ENCODE measurements at regions not wholly inside any gene's neighbourhood (a gene's known extent, or its start where the extent isn't known, plus 50 kb on each side); places are given as distances from the start of the nearest gene placed in this dataset.

DNA sequence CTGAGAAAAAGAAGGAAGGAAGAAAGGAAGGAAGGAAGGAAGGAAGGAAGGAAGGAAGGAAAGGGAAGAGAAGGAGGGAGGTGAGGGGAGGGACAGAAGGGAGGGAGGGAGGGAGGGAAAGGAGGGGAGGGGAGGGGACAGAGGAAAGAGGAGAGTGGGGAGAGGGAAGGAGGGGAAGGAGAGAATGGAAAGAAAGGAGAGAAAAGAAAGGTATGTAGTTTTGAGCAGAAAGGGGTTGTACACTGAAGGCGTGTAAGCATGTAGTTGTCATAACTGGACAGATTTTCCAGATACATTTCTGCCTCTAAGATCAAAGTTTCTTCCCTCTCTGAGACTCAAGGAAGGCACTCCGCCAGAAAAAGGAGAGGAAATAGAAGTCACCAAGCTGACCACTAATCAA lies 113.4 kb upstream of the KBTBD8 start:
- TF ChIP-seq, protein P1, sequence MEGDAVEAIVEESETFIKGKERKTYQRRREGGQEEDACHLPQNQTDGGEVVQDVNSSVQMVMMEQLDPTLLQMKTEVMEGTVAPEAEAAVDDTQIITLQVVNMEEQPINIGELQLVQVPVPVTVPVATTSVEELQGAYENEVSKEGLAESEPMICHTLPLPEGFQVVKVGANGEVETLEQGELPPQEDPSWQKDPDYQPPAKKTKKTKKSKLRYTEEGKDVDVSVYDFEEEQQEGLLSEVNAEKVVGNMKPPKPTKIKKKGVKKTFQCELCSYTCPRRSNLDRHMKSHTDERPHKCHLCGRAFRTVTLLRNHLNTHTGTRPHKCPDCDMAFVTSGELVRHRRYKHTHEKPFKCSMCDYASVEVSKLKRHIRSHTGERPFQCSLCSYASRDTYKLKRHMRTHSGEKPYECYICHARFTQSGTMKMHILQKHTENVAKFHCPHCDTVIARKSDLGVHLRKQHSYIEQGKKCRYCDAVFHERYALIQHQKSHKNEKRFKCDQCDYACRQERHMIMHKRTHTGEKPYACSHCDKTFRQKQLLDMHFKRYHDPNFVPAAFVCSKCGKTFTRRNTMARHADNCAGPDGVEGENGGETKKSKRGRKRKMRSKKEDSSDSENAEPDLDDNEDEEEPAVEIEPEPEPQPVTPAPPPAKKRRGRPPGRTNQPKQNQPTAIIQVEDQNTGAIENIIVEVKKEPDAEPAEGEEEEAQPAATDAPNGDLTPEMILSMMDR (IDR thresholded peaks at IDR 0.05): no peak
- TF ChIP-seq POLR2AphosphoS5 (IDR thresholded peaks at IDR 0.05): no peak

Data from transverse colon (tissue), 4 donors.